Aorta (tissue), 5 donors: ENCODE measurements at regions not wholly inside any gene's neighbourhood (a gene's known extent, or its start where the extent isn't known, plus 50 kb on each side); places are given as distances from the start of the nearest gene placed in this dataset.

ENCODE experiments used
- ATAC-seq: fragments of 200-7000 bp; cut with Tn5 transposase; one replicate; pipeline ENCODE4 v1.9.1; 2022; ENCODE audit warnings: moderate library complexity; ENCODE audit not compliant: low FRiP score
- DNase-seq, 2 donors: peaks; one replicate each; pipeline ENCODE4 v3.0.0-alpha.2; 2020
- H3K27ac ChIP-seq, 2 donors: one replicate each; pipeline ENCODE4 v1.5.1; 2013; ENCODE audit warnings: low read length in 2 of 2, mild to moderate bottlenecking in 2 of 2, moderate library complexity in 2 of 2, control low read depth in 1 of 2, inconsistent platforms in 1 of 2, low read depth in 1 of 2
- H3K27me3 ChIP-seq, 2 donors: one replicate each; pipeline ENCODE4 v1.6.1; 2013; ENCODE audit warnings: control low read depth in 1 of 2, low read length in 1 of 2, mild to moderate bottlenecking in 1 of 2, moderate library complexity in 1 of 2; ENCODE audit not compliant: insufficient read depth in 2 of 2, control insufficient read depth in 1 of 2
- H3K36me3 ChIP-seq, 2 donors: one replicate each; pipeline ENCODE4 v1.6.1; 2013; ENCODE audit warnings: control low read depth in 1 of 2, low read length in 1 of 2, mild to moderate bottlenecking in 1 of 2; ENCODE audit not compliant: insufficient read depth in 2 of 2, control insufficient read depth in 1 of 2
- H3K4me1 ChIP-seq, 2 donors: one replicate each; pipeline ENCODE4 v1.6.1; 2013; ENCODE audit warnings: low read length in 2 of 2, control low read depth in 1 of 2, mild to moderate bottlenecking in 1 of 2, moderate library complexity in 1 of 2; ENCODE audit not compliant: insufficient read depth in 2 of 2, control insufficient read depth in 1 of 2
- H3K4me3 ChIP-seq, 2 donors: one replicate each; pipeline ENCODE4 v1.5.1; 2013; ENCODE audit warnings: low read length in 2 of 2, control low read depth in 1 of 2, mild to moderate bottlenecking in 1 of 2
- H3K9me3 ChIP-seq: one replicate; pipeline ENCODE4 v1.6.1; 2013; ENCODE audit warnings: mild to moderate bottlenecking, low read length; ENCODE audit not compliant: control insufficient read depth
- WGBS, 2 donors: extraction: QIAGEN DNeasy Blood & Tissue Kit; methylation state at CpG; one replicate each; pipeline ENCODE4 v1.1.7; 2013; 5-methylcytosine and 5-hydroxymethylcytosine counted together
- intact Hi-C, 2 donors: fragments of 100-400 bp; cut with DNase I; formaldehyde crosslinking; loops; one replicate each; pipeline versions ENCODE4 v1.14.2 to v1.15.0; 2022
- donor health status: healthy with polysubstance abuse.
- donor health status: Bipolar disorder and iron deficiency.
- donor health status: DM: no; HTN: no; CAD: no.
- donor health status: DM: no; HTN: no; CAD: no.
- donor health status: DM: yes; HTN: yes; CAD: no.

DNA sequence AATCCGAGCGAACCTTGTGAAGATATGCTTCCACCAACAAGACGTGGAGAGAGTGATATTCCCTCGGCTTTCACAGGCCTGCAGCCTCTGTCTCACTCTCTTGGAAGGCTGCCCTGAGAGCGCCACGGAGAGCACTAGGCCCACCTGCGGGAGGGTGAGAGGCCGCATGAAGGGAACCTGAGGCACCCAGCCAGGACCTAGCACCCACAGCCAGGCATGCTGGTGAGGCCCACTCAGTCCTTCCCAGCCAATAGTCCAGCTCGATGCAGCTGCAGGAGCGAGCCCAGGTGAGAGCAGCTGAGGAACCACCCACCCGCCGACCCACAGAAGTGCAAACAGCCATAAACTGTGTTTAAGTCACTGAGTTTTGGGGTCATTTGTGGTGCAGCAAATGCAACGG, 227.2 kb downstream of the QKI start:
- intact Hi-C loops: no loop called here
- Histone ChIP-seq H3K36me3 (no peaks in the 10 kb centered on the region), H3K27me3 (no peaks in the 10 kb centered on the region), H3K27ac (no peak overlapping the region), H3K4me1 (no peaks in the 10 kb centered on the region), H3K9me3 (no peaks in the 10 kb centered on the region), H3K4me3 (no peak overlapping the region)
- 87 to 88% methylated on average over 13 of the region's 13 CpGs for WGBS, 2 donors
- no peak for DNase-seq
- no peak for ATAC-seq

DNA sequence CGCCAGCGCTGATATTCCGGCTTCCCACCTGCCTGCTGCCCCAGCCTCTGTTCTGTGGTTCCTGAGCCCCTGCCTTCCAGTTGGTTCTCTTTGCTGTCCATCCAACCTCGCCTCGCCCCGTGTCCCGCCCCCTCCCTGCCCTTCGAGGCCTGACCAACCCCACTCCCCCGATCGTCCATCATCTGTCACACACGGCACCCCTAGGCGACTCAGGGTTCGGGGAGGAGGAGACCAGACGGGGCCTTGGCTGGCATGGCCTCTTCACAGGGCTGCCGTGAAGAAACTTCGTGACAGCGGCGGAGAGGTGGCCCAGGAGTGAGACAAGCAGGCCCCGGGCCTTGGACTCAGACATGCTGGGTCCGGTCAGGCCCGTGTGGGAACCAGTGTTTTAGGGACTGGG, 226.1 kb downstream of the QKI start:
- ATAC-seq (no peak), DNase-seq (no peak)
- no peak overlapping the region for H3K27ac ChIP-seq
- intact Hi-C loops: no loop called here
- H3K4me1 ChIP-seq: no peaks in the 10 kb centered on the region
- no peak overlapping the region for H3K4me3 ChIP-seq
- no peaks in the 10 kb centered on the region for H3K36me3 ChIP-seq
- no peaks in the 10 kb centered on the region for H3K27me3 ChIP-seq
- WGBS, 2 donors: 92 to 95% methylated on average over 21 of the region's 21 CpGs
- H3K9me3 ChIP-seq: no peaks in the 10 kb centered on the region

DNA sequence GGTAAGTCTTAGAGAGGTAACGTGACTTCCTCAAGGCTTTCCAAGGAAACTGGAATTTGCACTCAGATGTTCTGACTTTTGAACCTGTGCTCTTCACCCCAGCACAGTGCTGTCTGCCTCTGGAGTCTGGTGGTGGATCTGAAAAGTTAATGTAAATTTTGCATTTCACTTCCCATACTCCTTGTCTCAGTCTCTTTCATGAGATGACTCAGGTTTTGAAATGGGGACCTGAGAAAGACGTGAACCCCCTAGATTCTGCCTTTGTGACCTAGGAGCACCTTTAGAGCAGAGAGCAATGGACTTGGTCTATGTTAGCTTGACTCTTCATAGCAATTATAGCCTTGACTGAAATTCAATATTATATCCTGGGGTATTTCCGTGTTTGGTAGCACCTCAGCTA, 223.0 kb downstream of the QKI start:
- Histone ChIP-seq H3K36me3 (no peaks in the 10 kb centered on the region), H3K4me3 (no peak overlapping the region), H3K27ac (no peak overlapping the region), H3K9me3 (no peaks in the 10 kb centered on the region), H3K4me1 (no peaks in the 10 kb centered on the region), H3K27me3 (no peaks in the 10 kb centered on the region)
- DNase-seq: no peak
- intact Hi-C loops: no loop called here
- no peak for ATAC-seq
- 60 to 78% methylated on average over 3 of the region's 3 CpGs for WGBS, 2 donors

DNA sequence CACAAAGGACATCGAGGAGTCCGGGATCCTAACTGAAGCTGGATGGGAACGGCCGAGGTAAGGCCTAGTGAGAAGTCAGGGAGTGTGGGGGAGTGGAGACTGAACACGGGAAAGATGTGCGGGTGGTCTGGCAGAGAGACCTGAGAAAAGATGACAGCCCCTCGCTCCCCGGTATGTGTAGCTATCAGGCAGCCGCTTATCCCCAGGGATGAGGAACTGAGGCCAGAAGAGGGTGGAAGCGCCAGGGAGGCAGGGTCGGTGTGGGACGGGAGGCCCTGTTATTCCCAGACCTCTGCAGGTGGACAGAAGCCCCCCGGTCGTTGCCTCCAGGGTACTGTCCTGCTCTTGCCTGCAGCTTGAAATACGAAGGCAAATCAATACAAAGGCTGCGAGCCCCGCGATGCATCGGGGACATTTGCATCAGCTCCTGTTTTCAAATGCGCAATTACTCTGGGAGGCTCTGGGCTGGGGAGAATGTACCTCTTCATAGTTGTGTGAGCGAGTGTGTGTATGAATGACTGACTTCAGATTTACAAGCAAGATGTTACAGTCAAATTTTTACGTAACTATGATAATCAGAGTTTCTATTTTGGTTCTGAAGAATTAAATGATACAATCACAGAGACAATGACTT, 221.3 kb downstream of the QKI start:
- H3K36me3 ChIP-seq: no peaks in the 10 kb centered on the region
- WGBS, 2 donors: 53 to 59% methylated on average over 22 of the region's 22 CpGs
- intact Hi-C loops: no loop called here
- peaks cover 1% of the 10 kb centered on the region for H3K9me3 ChIP-seq
- H3K4me1 ChIP-seq: no peaks in the 10 kb centered on the region
- H3K27me3 ChIP-seq: no peaks in the 10 kb centered on the region
- DNase-seq: no peak
- H3K4me3 ChIP-seq: no peak overlapping the region
- ATAC-seq: no peak
- H3K27ac ChIP-seq: no peak overlapping the region

DNA sequence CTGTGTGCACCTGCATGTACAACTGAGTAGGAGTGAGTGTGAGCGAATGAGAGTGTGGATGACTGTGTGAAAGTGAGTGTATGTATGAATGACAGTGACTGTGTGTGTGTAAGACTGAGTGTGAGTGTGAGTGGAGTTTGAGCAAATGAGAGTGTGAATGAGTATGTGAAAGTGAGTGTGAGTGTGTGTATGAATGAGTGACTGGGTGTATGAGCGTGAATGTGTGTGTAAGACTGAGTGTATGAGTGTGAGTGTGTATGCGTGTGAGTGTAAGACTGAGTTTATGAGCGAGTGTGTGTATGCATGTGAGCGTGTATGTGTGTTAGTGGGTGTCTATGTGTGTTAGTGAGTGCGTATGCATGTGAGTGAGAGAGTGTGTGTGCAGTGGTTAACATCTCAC, 220.8 kb downstream of the QKI start:
- no peaks in the 10 kb centered on the region for H3K36me3 ChIP-seq
- 93 to 96% methylated on average over 6 of the region's 6 CpGs for whole genome bisulfite sequencing, 2 donors
- H3K27ac ChIP-seq: no peak overlapping the region
- H3K4me3 ChIP-seq: no peak overlapping the region
- H3K4me1 ChIP-seq: no peaks in the 10 kb centered on the region
- intact Hi-C loops: no loop called here
- no peaks in the 10 kb centered on the region for H3K27me3 ChIP-seq
- ATAC-seq (no peak), DNase-seq (no peak)
- peaks cover 1% of the 10 kb centered on the region for H3K9me3 ChIP-seq

DNA sequence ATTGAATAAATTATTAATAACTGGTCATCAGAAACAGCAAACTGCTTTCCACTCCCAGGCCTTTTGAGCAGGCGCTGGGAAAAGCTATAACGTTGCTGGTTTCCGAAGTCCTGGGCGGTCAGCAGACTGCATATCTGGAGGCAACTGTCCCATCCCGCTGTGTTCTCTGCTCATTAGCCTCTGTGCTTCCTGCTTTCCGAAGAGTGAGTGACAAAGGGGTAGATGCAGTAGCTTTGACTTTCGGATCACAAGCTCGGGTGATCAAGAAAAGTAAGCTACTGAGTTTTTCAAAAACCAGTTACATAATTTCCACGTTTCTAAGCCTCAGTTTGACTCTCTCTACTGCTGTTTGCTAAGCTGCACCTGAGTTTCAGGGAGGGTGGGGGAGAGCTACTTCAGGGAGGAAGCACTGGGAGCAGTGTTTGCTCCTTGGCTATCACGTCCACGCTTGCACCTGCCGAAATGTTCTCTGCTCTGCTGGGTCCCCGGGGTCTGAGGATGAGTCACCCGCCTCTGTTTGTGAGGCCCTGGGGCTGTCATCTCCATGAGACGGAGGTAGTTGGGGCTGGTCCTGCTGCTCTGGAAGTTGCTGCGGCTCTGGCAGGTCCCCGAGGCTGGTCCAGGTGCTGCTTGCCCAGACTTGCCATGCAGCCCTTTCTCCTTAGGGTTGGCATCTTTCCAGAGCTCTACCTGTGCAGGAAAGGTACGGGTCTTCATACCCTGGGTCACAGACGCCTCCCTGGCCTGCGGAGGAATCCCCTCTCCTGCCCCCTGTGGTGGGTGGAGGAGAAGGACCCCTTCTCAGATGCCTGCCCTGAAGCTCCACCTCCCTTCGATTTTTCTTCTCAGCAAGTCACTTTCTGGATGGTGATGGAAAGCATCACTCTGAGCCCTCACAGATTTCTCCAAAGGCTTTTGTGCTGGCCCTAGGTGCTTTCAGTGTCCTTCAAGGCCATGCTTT, 220.0 kb downstream of the QKI start:
- 74 to 82% methylated on average over 21 of the region's 21 CpGs for WGBS, 2 donors
- H3K4me3 ChIP-seq: no peak overlapping the region
- no peak overlapping the region for H3K27ac ChIP-seq
- intact Hi-C loops: no loop called here
- no peak for ATAC-seq
- H3K36me3 ChIP-seq: no peaks in the 10 kb centered on the region
- no peaks in the 10 kb centered on the region for H3K27me3 ChIP-seq
- no peaks in the 10 kb centered on the region for H3K4me1 ChIP-seq
- H3K9me3 ChIP-seq: peaks cover 4% of the 10 kb centered on the region
- no peak for DNase-seq

DNA sequence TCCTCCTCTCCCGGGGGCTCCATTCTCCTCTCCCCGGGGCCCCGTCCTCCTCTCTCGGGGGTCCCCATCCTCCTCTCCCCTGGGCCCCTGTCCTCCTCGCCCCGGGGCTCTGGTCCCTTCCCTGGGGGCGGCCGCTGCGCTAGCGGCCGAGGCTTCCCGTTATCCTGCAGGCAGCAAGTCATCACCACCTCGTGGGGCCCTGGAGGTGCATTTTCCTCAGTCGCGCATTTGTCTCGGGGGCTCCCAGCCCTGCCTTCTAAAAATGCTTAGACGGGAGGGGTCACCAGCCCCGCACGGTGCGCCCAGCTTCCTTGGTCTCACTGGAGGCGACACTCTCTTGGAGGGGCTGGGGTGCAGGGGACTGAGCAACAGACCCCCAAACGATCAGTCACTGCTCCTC, 216.5 kb downstream of the QKI start:
- intact Hi-C loops: no loop called here
- no peaks in the 10 kb centered on the region for H3K4me1 ChIP-seq
- H3K4me3 ChIP-seq: no peak overlapping the region
- WGBS, 2 donors: 36 to 39% methylated on average over 21 to 22 of the region's 22 CpGs
- ATAC-seq (no peak), DNase-seq (no peak)
- peaks cover 6% of the 10 kb centered on the region for H3K9me3 ChIP-seq
- H3K36me3 ChIP-seq: no peaks in the 10 kb centered on the region
- no peak overlapping the region for H3K27ac ChIP-seq
- H3K27me3 ChIP-seq: no peaks in the 10 kb centered on the region

DNA sequence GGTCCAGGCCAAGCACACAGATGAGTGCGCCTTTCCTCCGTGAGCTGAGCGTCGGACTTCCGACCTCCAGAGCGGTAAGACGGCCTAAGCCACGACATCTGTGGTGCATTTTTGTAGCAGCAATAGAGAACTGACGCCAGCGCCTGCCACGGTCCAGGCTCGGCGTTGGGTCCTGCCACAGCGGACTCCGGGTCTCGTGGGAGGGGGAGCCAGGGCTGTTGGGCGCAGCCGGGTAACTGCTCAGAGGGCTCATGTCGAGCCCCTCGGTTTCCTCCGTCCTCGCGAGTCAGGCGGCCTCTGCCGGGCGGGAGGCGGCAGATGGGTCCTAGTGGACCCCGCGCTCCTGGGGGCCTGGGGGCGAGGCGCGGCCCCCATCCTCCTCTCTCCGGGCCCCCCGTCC, 216.1 kb downstream of the QKI start:
- Histone ChIP-seq H3K27me3 (no peaks in the 10 kb centered on the region), H3K27ac (no peak overlapping the region), H3K9me3 (peaks cover 6% of the 10 kb centered on the region), H3K36me3 (no peaks in the 10 kb centered on the region), H3K4me1 (no peaks in the 10 kb centered on the region), H3K4me3 (no peak overlapping the region)
- DNase-seq (no peak), ATAC-seq (no peak)
- WGBS, 2 donors: 11% methylated on average over 33 to 34 of the region's 34 CpGs
- intact Hi-C loops: no loop called here

DNA sequence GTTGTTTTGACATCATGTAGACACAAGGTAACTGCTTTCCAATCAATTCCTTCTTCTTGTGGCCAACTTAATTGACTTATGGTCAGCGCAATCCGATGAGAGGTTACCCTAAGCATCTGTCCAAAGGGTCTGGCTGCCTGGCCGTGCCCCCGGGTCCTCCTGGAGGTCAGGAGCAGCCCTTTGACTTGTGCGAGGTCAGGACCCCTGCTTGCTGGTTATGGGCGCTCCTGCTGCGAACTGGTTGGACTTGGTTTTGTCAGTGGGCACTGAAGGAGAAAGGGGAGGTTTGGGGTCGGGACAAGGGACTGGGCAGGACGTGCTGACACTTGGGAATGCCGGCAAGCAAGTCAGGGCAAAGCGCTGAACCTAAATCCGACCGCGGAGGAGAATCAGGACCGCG, 215.6 kb downstream of the QKI start:
- Histone ChIP-seq H3K27ac (no peak overlapping the region), H3K27me3 (no peaks in the 10 kb centered on the region), H3K36me3 (no peaks in the 10 kb centered on the region), H3K4me1 (no peaks in the 10 kb centered on the region), H3K9me3 (peaks cover 6% of the 10 kb centered on the region), H3K4me3 (no peak overlapping the region)
- DNase-seq (no peak), ATAC-seq (no peak)
- intact Hi-C loops: no loop called here
- 44 to 52% methylated on average over 16 of the region's 16 CpGs for WGBS, 2 donors
